ENCODE measurements at regions not wholly inside any gene's neighbourhood (a gene's known extent, or its start where the extent isn't known, plus 50 kb on each side); places are given as distances from the start of the nearest gene placed in this dataset.

DNA sequence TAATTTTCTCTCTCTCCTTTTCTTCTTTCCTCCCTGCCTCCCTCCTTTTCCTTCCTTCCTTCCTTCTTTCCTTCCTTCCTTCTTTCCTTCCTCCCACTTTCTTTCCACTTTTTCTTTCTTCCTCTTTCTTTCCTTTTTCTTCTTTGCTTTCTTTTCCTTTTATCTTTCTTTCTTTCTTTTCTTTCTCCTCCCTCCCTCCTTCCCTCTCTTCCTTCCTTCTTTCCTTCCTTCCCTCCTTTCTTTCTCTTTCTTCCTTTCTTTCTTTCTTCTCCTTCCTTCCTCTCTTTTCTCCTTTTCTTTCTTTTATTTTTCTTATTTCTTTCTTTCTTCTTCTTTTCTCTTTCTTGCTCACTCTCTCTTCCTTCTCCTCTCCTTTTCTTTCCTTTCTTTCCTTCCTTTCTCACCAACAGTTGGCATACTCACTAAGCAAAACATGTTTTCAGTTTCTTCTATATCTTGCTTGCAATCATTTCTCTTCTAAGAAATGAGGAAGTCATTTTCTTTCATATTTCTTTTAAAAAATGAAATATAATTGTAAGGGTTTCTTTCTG lies 97.1 kb upstream of the MAF start:
- intact Hi-C loops (cut with micrococcal nuclease) = no loop called here
- CTCF ChIA-PET = no interaction called here
- no peak for DNase-seq
- no peak for ATAC-seq
- TF ChIP-seq, protein P1, sequence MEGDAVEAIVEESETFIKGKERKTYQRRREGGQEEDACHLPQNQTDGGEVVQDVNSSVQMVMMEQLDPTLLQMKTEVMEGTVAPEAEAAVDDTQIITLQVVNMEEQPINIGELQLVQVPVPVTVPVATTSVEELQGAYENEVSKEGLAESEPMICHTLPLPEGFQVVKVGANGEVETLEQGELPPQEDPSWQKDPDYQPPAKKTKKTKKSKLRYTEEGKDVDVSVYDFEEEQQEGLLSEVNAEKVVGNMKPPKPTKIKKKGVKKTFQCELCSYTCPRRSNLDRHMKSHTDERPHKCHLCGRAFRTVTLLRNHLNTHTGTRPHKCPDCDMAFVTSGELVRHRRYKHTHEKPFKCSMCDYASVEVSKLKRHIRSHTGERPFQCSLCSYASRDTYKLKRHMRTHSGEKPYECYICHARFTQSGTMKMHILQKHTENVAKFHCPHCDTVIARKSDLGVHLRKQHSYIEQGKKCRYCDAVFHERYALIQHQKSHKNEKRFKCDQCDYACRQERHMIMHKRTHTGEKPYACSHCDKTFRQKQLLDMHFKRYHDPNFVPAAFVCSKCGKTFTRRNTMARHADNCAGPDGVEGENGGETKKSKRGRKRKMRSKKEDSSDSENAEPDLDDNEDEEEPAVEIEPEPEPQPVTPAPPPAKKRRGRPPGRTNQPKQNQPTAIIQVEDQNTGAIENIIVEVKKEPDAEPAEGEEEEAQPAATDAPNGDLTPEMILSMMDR (IDR thresholded peaks at IDR 0.05) = no peak
- POLR2A ChIA-PET = no interaction called here
- peaks cover 7% of the 10 kb centered on the region for H3K9me3 Mint-ChIP-seq
- H3K27ac Mint-ChIP-seq = no peak overlapping the region
- no peaks in the 10 kb centered on the region for H3K36me3 Mint-ChIP-seq (ENCODE audit: low read depth)
- H3K4me1 Mint-ChIP-seq (ENCODE audit: low read depth) = no peaks in the 10 kb centered on the region
- no peak overlapping the region for H3K4me3 Mint-ChIP-seq
- H3K27me3 Mint-ChIP-seq = peaks cover 4% of the 10 kb centered on the region

DNA sequence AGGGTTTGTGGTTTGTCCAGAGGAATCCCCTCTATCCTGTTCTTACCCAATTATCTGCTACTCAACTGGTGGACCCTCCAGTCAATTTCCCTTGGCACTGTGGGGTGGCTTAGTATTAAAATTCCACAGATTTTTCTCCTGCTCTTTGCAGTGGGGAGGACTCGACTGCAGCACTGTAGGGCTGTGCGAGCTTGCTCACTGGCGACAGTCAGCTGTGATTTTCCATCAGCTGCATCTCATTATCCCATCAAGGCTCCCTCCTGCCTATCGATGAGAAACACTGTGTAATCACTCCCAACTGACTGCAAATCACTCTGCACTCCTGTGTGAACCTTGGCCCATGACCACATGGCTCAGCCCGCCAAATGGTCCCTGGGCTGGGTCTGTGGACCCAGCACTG lies 90.5 kb upstream of the MAF start:
- ATAC-seq (no peak), DNase-seq (no peak)
- TF ChIP-seq, protein P1 (IDR thresholded peaks at IDR 0.05) = no peak
- H3K36me3 Mint-ChIP-seq (ENCODE audit: low read depth) = no peaks in the 10 kb centered on the region
- CTCF ChIA-PET = no interaction called here
- H3K27ac Mint-ChIP-seq = no peak overlapping the region
- H3K9me3 Mint-ChIP-seq = peaks cover 7% of the 10 kb centered on the region
- intact Hi-C loops (cut with micrococcal nuclease) = no loop called here
- H3K27me3 Mint-ChIP-seq = peaks cover 6% of the 10 kb centered on the region
- no peak overlapping the region for H3K4me3 Mint-ChIP-seq
- POLR2A ChIA-PET = no interaction called here
- no peaks in the 10 kb centered on the region for H3K4me1 Mint-ChIP-seq (ENCODE audit: low read depth)

GRCh38 chr16:79690159-79690558 lies 89.6 kb upstream of the MAF start:
- intact Hi-C loops (cut with micrococcal nuclease) = no loop called here
- no peak for ATAC-seq
- H3K27me3 Mint-ChIP-seq = peaks cover 6% of the 10 kb centered on the region
- H3K4me1 Mint-ChIP-seq (ENCODE audit: low read depth) = no peaks in the 10 kb centered on the region
- no peaks in the 10 kb centered on the region for H3K36me3 Mint-ChIP-seq (ENCODE audit: low read depth)
- H3K9me3 Mint-ChIP-seq = peaks cover 7% of the 10 kb centered on the region
- TF ChIP-seq, protein P1 (IDR thresholded peaks at IDR 0.05) = no peak
- no peak overlapping the region for H3K27ac Mint-ChIP-seq
- no peak overlapping the region for H3K4me3 Mint-ChIP-seq
- no peak for DNase-seq
- POLR2A ChIA-PET = no interaction called here
- CTCF ChIA-PET = no interaction called here

DNA sequence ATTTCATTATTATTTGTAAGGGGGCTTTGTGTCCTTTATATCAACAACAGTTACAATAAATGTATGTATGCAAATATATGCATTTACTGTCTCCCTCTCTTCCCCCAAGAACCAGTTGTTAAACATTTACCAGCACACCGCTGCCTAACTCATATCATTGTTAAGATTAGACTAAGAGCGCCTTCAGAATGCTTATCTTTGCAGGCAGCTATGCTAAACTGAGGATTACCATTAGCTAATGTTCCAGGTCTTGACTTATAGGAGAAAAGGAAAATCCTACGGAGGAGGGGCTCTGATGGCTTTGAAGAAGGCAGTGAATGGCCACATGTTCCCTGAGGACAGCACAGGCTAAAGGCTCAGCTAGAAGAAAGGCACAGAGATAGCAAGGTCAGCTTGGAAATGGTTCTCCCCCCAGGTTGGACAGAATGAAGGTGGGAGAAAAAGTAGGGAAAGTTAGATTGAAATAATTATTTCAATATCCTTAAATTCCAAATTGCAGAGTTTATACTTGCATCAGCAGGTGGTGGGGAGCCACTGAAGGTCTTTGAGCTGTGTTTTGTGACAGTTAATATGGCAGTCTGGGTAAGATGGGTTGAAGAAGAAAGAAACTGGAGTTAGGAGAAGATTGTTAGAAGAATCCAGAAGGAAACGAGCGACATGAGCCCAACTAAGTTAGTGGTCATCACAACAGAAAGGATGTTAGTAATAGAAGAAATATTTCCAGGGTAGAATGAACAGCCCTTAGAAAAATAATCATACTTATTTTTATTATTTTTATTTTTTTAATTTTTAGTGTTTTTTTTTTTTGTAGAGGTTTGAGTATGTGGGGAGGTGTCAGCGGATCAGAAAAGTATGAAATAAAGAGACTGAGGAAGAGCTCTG lies 87.0 kb upstream of the MAF start:
- intact Hi-C loops (cut with micrococcal nuclease) = no loop called here
- no peak overlapping the region for H3K4me3 Mint-ChIP-seq
- DNase-seq = no peak
- no peaks in the 10 kb centered on the region for H3K36me3 Mint-ChIP-seq (ENCODE audit: low read depth)
- no peak for ATAC-seq
- peaks cover 5% of the 10 kb centered on the region for H3K27me3 Mint-ChIP-seq
- TF ChIP-seq, protein P1 (IDR thresholded peaks at IDR 0.05) = no peak
- no peaks in the 10 kb centered on the region for H3K4me1 Mint-ChIP-seq (ENCODE audit: low read depth)
- CTCF ChIA-PET = no interaction called here
- POLR2A ChIA-PET = no interaction called here
- H3K9me3 Mint-ChIP-seq = no peaks in the 10 kb centered on the region
- H3K27ac Mint-ChIP-seq = no peak overlapping the region

- ChIA-PET POLR2A (no interaction called here), CTCF (no interaction called here)
- Mint-ChIP-seq H3K4me1 (ENCODE audit: low read depth) (no peaks in the 10 kb centered on the region), H3K36me3 (ENCODE audit: low read depth) (no peaks in the 10 kb centered on the region), H3K9me3 (no peaks in the 10 kb centered on the region), H3K27ac (no peak overlapping the region), H3K27me3 (peaks cover 3% of the 10 kb centered on the region), H3K4me3 (no peak overlapping the region)
- intact Hi-C loops (cut with micrococcal nuclease) = no loop called here
- ATAC-seq (no peak), DNase-seq (no peak)
- TF ChIP-seq, protein P1 (IDR thresholded peaks at IDR 0.05) = no peak
Observed at GRCh38 chr16:79685871-79686270, 85.3 kb upstream of the MAF start.
